Astrocyte (in vitro differentiated cells and primary cell): ENCODE measurements at regions not wholly inside any gene's neighbourhood (a gene's known extent, or its start where the extent isn't known, plus 50 kb on each side); places are given as distances from the start of the nearest gene placed in this dataset.

Experiments
- DNase-seq: peaks from one replicate; pipeline ENCODE4 v3.0.0-alpha.2; 2010; ENCODE audit warnings: low read depth
- FAIRE-seq: peaks from 2 replicates; lab custom pipeline; 2011; peaks lifted over from hg19 to GRCh38; lab: Jason Lieb, UNC
- H2AFZ ChIP-seq: 2 replicates; pipeline ENCODE4 v1.6.0; 2012; ENCODE audit warnings: low read depth, low read length, inconsistent platforms
- H3K27ac ChIP-seq: 2 replicates; pipeline ENCODE4 v1.5.1; 2011; ENCODE audit warnings: low read depth, low read length, inconsistent platforms
- H3K27me3 ChIP-seq: 2 replicates; pipeline ENCODE4 v1.6.0; 2011; ENCODE audit warnings: low read length, inconsistent platforms; ENCODE audit not compliant: insufficient read depth
- H3K36me3 ChIP-seq: 2 replicates; pipeline ENCODE4 v1.5.1; 2011; ENCODE audit warnings: low read length, inconsistent platforms; ENCODE audit not compliant: insufficient read depth
- H3K4me1 ChIP-seq: 2 replicates; pipeline ENCODE4 v1.5.1; 2011; ENCODE audit warnings: low read length, inconsistent platforms; ENCODE audit not compliant: insufficient read depth
- H3K4me2 ChIP-seq: 2 replicates; pipeline ENCODE4 v1.6.0; 2012; ENCODE audit warnings: low read length, inconsistent platforms
- H3K4me3 ChIP-seq: 2 replicates; pipeline ENCODE4 v1.5.1; 2011; ENCODE audit warnings: low read depth, mild to moderate bottlenecking, low read length, inconsistent platforms; ENCODE audit not compliant: insufficient read depth
- H3K79me2 ChIP-seq: 2 replicates; pipeline ENCODE4 v1.6.0; 2012; ENCODE audit warnings: mild to moderate bottlenecking, low read length, inconsistent platforms; ENCODE audit not compliant: insufficient read depth
- H3K9ac ChIP-seq: 2 replicates; pipeline ENCODE4 v1.6.0; 2012; ENCODE audit warnings: mild to moderate bottlenecking, low read length, inconsistent platforms
- H3K9me3 ChIP-seq: 2 replicates; pipeline ENCODE4 v1.5.1; 2012; ENCODE audit warnings: low read depth, mild to moderate bottlenecking, low read length, inconsistent platforms; ENCODE audit not compliant: insufficient read depth
- H4K20me1 ChIP-seq: 2 replicates; pipeline ENCODE4 v1.6.0; 2012; ENCODE audit warnings: low read length, inconsistent platforms; ENCODE audit not compliant: insufficient read depth
- H3K27ac Mint-ChIP-seq: one replicate; pipeline ENCODE4 v1.8.0; 2021; ENCODE audit warnings: mild to moderate bottlenecking, mixed read lengths; ENCODE audit not compliant: unreplicated experiment
- H3K27me3 Mint-ChIP-seq: one replicate; pipeline ENCODE4 v1.8.0; 2021; ENCODE audit warnings: low read depth, mixed read lengths; ENCODE audit not compliant: unreplicated experiment
- H3K36me3 Mint-ChIP-seq: one replicate; pipeline ENCODE4 v1.8.0; 2021; ENCODE audit warnings: low read depth, mixed read lengths; ENCODE audit not compliant: unreplicated experiment
- H3K4me1 Mint-ChIP-seq: one replicate; pipeline ENCODE4 v1.8.0; 2021; ENCODE audit warnings: low read depth, mixed read lengths; ENCODE audit not compliant: unreplicated experiment
- H3K4me3 Mint-ChIP-seq: one replicate; pipeline ENCODE4 v1.8.0; 2021; ENCODE audit warnings: mild to moderate bottlenecking, moderate library complexity, mixed read lengths; ENCODE audit not compliant: unreplicated experiment
- H3K9me3 Mint-ChIP-seq: one replicate; pipeline ENCODE4 v1.8.0; 2021; ENCODE audit warnings: mild to moderate bottlenecking, mixed read lengths; ENCODE audit not compliant: unreplicated experiment
- CTCF ChIP-seq: IDR thresholded peaks from 2 replicates; pipeline ENCODE4 v1.5.1; 2011; ENCODE audit warnings: low read depth, mild to moderate bottlenecking, inconsistent platforms, low read length, moderate library complexity; ENCODE audit not compliant: insufficient read depth
- EZH2 ChIP-seq: IDR thresholded peaks from 2 replicates; pipeline ENCODE4 v1.6.1; 2012; ENCODE audit warnings: mild to moderate bottlenecking, low read length, inconsistent platforms; ENCODE audit not compliant: insufficient read depth

GRCh38 chr10:11687779-11688447, 54.3 kb upstream of the ECHDC3 start:
- TF ChIP-seq EZH2 (no peak), CTCF (no peak)
- H3K36me3 Mint-ChIP-seq: no peaks in the 10 kb centered on the region
- DNase-seq (no peak), FAIRE-seq (no peak)
- no peaks in the 10 kb centered on the region for H4K20me1 ChIP-seq
- H3K4me3 Mint-ChIP-seq: no peak overlapping the region
- H2AFZ ChIP-seq: no peak overlapping the region
- peaks cover 18% of the 10 kb centered on the region for H3K4me1 ChIP-seq
- peaks cover 13% of the 10 kb centered on the region for H3K27me3 Mint-ChIP-seq
- peak overlapping the region; percentile 47 for H3K27ac Mint-ChIP-seq
- H3K9me3 Mint-ChIP-seq: no peaks in the 10 kb centered on the region
- H3K27me3 ChIP-seq: peaks cover 2% of the 10 kb centered on the region
- no peaks in the 10 kb centered on the region for H3K9me3 ChIP-seq
- peaks cover 22% of the 10 kb centered on the region for H3K4me1 Mint-ChIP-seq
- no peak overlapping the region for H3K4me2 ChIP-seq
- H3K9ac ChIP-seq: no peak overlapping the region
- no peaks in the 10 kb centered on the region for H3K36me3 ChIP-seq
- no peak overlapping the region for H3K4me3 ChIP-seq
- no peak overlapping the region for H3K27ac ChIP-seq
- no peaks in the 10 kb centered on the region for H3K79me2 ChIP-seq

GRCh38 chr10:11687357-11687771, 54.8 kb upstream of the ECHDC3 start:
- H3K36me3 Mint-ChIP-seq: no peaks in the 10 kb centered on the region
- H3K27me3 ChIP-seq: no peaks in the 10 kb centered on the region
- peak; percentile 35 for DNase-seq
- H3K27ac ChIP-seq: no peak overlapping the region
- no peak overlapping the region for H3K4me3 ChIP-seq
- no peaks in the 10 kb centered on the region for H4K20me1 ChIP-seq
- peaks cover 11% of the 10 kb centered on the region for H3K27me3 Mint-ChIP-seq
- no peaks in the 10 kb centered on the region for H3K9me3 ChIP-seq
- H3K27ac Mint-ChIP-seq: peak overlapping the region; percentile 47
- no peak overlapping the region for H3K4me2 ChIP-seq
- peaks cover 22% of the 10 kb centered on the region for H3K4me1 Mint-ChIP-seq
- H2AFZ ChIP-seq: no peak overlapping the region
- no peak for FAIRE-seq
- no peaks in the 10 kb centered on the region for H3K36me3 ChIP-seq
- peaks cover 18% of the 10 kb centered on the region for H3K4me1 ChIP-seq
- H3K9ac ChIP-seq: no peak overlapping the region
- H3K4me3 Mint-ChIP-seq: no peak overlapping the region
- no peaks in the 10 kb centered on the region for H3K9me3 Mint-ChIP-seq
- TF ChIP-seq EZH2: no peak
- H3K79me2 ChIP-seq: no peaks in the 10 kb centered on the region

GRCh38 chr10:11685787-11686218, 56.4 kb upstream of the ECHDC3 start:
- H3K4me3 Mint-ChIP-seq: no peak overlapping the region
- Histone ChIP-seq H3K9me3 (no peaks in the 10 kb centered on the region), H4K20me1 (no peaks in the 10 kb centered on the region), H2AFZ (peak overlapping the region; percentile 36), H3K4me3 (no peak overlapping the region), H3K4me1 (peaks cover 18% of the 10 kb centered on the region), H3K79me2 (no peaks in the 10 kb centered on the region), H3K27me3 (peaks cover 7% of the 10 kb centered on the region), H3K9ac (no peak overlapping the region), H3K36me3 (no peaks in the 10 kb centered on the region), H3K4me2 (peak overlapping the region; percentile 90), H3K27ac (peak overlapping the region; percentile 93)
- FAIRE-seq (no peak), DNase-seq (peak; percentile 77)
- H3K4me1 Mint-ChIP-seq: peaks cover 22% of the 10 kb centered on the region
- H3K27ac Mint-ChIP-seq: no peak overlapping the region
- TF ChIP-seq CTCF (no peak), EZH2 (no peak)
- H3K36me3 Mint-ChIP-seq: no peaks in the 10 kb centered on the region
- no peaks in the 10 kb centered on the region for H3K9me3 Mint-ChIP-seq
- peaks cover 14% of the 10 kb centered on the region for H3K27me3 Mint-ChIP-seq
